NCI-H187 treated with DMSO at 0.1 percent for 48 hours (cell line): ENCODE measurements at regions not wholly inside any gene's neighbourhood (a gene's known extent, or its start where the extent isn't known, plus 50 kb on each side); places are given as distances from the start of the nearest gene placed in this dataset.

Experiments used
- DNase-seq: peaks from one replicate; lab custom pipeline; 2025; lab: John Stamatoyannopoulos, UW

DNA sequence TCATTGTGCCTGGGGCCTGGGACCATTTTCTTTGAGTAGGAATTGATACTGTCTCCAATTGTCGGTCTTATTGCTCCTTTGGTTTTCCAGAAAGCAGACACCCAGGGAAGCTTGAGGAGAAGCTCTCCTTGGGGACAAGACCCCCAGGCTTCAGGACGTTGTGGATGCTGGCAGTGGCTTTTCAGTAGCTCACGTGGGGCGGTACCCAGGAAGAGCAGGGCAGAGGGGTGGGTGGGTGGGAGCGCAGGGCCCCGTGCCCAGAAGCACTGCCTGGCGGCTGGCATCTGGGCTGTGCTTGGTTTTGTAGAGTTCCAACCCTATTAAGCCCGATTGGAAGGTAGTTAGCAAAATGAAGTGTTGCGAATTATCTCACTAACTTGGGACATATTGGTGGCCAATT is 374.2 kb upstream of the IRX1 start:
- DNase-seq: no peak

- no peak for DNase-seq
These were observed 374.9 kb upstream of the IRX1 start for GRCh38 chr5:3220638-3221288.

DNA sequence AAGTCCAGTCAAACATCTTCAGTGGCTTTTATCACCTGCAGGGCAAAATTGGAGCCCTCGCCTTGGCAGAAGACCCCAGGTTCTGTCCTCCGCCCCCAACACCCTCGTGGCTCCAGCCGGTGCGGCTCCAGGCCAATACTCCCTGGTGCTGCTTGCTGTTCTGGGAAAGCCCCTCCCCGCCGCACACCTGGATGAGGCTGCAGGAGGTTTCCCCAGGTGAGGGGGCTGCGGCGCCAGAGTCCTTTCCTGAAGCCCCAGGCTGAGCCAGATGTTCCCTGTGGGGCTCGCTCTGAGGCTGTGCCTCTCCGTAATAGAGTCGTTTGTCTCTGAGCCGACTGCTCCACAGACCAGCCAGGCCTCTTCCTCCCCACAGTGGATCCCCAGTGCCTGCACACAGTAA is 375.4 kb upstream of the IRX1 start:
- DNase-seq: no peak

- no peak for DNase-seq
These were observed 376.5 kb upstream of the IRX1 start for GRCh38 chr5:3218916-3219650.

DNA sequence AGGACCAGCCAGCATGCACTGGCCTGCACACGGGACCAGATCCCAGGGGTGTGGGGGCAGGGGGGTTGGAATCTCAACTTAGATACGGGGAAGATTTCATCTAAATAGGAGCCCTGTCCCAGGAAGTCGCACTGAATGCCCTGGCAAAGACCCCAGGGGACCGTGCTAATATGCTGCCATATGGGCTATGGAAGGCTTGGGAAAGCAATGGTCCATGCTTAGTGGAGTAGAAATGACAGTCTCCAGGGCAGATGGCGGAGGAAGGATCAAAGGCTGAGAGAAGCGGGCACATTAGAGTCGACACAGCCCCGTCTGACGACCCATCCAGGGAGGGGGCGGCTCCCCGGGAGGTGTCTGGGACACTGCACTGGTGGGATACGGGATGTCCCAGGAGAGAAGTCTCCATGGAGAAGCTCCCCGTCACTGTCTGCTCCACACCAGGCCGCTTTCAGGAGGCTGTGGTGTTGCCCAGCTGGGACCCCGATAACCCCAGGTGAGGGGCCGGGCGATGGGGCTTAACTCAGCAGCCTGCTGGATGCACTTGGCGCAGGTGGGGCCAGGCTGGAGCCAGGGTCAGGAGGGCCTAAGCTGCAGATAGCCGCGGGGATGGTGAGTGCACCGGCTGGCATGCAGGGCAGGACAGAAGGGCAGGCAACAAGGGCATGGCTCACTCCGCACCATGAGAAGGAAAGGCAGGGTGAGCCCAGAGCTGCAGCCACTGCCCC is 377.7 kb upstream of the IRX1 start:
- no peak for DNase-seq

DNA sequence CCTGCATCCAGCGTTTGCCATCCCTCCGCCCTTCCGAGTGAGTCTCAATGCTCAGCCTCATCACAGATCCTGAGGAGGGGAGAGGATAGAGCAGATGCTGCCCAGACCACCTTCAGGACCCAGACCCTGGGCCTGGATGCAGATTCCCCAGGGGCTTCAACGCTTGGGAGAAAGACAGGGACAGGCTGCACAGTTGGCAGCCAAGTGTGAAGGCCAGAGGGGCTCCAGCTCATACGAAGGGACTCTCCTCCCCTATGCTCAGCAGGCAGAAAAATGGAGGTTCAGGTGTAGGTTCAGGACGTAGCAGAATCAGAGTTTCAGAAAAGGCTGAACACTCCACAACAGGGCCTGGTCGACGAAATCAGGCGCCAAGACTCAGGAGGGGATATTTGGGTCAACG is 378.5 kb upstream of the IRX1 start:
- no peak for DNase-seq

GRCh38 chr5:3216386-3216785 is 379.2 kb upstream of the IRX1 start:
- DNase-seq: no peak

- DNase-seq: no peak
These were observed 380.7 kb upstream of the IRX1 start for GRCh38 chr5:3214838-3215374.

DNA sequence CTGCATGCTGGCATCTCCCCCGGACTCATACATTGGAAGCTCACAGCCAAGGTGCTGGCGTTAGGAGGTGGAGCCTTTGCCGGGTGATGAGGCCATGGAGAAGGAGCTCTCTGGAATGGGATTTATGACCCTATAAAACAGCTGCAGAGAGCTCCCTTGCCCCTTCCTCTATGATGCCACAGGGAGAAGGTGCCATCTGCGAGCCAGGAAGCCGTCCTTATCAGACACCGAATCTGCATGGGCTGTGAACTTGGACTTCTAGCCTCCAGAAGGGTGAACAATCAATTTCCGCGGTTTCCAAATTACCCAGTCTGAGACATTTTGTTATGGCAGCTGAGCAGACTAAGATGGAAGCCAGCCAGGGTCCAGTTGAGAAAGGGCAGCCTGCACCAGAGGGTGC is 381.2 kb upstream of the IRX1 start:
- no peak for DNase-seq

DNA sequence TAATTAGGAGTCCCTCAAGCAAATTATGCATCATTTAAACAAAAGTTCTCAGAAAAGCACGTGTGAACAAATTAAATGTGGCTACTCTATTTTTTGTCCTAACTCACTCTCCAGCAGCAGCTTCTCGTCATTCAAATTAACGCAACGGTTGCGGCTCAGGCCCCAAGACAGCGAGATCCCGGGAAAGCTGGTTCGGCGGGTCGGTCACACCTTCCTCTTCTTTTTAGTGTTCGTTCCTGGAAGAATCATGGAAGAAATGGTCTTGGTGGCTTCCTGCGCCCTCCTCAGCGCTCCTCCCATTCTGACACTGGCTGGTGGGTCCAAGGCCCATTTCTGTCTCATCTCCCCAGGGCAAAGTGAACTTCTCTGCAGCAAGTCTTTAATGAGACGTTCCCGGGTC is 382.8 kb upstream of the IRX1 start:
- no peak for DNase-seq

GRCh38 chr5:3210531-3210930 is 385.1 kb upstream of the IRX1 start:
- DNase-seq: no peak

GRCh38 chr5:3209918-3210317 is 385.7 kb upstream of the IRX1 start:
- DNase-seq: no peak

DNA sequence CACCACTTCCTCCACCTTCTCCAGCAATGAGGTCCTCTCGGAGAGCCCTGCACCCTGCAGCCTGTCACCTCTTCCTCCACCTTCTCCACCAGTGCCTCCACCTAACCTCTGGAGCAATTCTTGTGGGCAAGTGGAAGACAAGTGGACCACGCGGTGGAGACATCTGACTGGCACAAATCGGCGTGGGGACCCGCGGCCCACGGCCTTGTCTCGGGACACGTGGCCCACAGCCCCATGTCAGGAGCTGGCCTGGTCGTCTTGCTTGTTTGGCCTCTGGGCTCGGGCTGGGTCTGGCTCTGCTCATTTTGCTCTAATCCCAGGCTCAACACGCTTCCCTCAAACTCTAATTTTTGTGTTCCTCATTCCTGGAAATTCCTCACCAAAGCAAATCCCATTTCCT is 393.1 kb upstream of the IRX1 start:
- DNase-seq: no peak

- no peak for DNase-seq
These were observed 393.7 kb upstream of the IRX1 start for GRCh38 chr5:3201941-3202340.

- no peak for DNase-seq
These were observed 394.5 kb upstream of the IRX1 start for GRCh38 chr5:3201121-3201520.

DNA sequence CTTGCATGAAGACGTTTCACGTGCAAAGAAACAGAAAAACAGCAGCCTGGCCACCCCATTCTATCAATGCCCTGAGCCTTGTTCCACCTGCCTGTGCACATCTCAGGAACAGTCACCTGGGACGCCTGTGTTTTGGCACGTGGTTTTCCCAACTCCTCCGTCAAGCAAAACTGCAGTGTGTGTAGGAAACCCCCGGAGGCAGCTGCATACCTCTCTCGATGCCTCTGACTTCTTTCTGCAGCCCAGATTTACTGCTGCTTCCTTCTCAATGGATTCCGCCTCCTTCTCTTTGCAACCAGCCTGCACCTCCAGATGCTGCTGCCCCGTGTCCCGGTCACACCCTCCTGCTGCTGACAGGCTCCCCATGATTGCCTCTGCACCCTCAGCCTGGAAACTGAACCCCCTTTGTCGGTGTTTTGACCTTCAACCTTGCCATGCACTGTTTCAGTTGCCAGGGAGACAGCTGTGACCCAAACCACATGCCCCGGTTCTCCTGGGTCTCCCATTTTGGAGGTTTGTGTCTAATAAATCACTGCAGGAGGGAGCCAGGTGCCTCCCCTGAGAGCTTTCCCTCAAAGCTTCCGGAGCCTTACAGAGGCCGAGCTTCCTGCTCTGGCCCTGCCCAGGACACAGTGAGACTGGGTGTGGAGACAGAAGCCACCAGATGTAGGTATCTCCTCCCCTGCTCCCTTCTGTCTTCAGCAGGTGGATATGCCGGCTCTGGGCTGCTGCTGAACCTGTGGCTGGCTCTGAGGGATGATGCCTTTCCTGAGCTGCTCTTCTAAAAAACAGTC is 395.5 kb upstream of the IRX1 start:
- DNase-seq: no peak

- DNase-seq: no peak
These were observed 397.6 kb upstream of the IRX1 start for GRCh38 chr5:3198074-3198449.

- peak; percentile 94 for DNase-seq
These were observed 398.1 kb upstream of the IRX1 start for GRCh38 chr5:3197304-3198073.

GRCh38 chr5:3195994-3196393 is 399.6 kb upstream of the IRX1 start:
- no peak for DNase-seq

DNA sequence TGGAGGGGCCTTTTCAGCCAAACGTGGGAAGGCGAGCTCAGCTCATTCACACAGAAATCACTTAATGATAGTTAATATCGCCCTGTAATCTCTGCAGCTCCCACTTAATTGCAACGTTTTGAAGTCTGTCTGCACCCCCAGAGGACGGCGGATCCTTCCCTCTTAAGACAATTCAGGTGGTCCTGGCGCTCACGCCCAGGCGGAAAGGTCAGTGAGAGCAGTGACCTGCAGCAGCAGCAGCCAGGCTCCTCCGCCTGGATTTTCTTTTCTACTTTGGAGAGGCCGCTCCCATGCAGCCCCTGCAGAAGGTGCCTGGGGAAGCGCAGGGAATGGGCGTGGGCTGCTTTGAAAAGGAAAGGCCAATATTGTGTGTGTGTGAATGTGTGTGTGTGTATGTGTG is 400.9 kb upstream of the IRX1 start:
- no peak for DNase-seq

DNA sequence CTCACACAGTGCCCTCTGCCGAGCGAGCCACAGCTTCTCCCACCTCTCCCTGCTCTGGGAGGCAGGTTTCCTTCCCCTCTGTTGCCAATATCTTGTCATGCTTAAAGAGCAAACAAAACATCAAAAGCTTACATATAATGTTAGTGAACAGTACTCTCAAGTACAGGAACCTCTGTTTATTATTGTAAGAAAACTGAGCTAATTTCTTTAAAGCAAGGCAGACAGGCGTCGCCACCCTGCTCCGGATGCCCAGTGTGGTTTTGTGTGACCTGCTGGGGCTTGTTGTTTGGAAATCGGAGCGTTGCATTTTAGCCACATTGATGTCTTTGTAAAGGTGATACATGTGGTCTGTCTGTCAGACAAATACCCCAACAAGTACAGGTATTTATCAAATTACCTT is 401.4 kb upstream of the IRX1 start:
- DNase-seq: no peak

- no peak for DNase-seq
These were observed 404.0 kb upstream of the IRX1 start for GRCh38 chr5:3191585-3191984.
